Loucy (cell line): ENCODE measurements at regions not wholly inside any gene's neighbourhood (a gene's known extent, or its start where the extent isn't known, plus 50 kb on each side); places are given as distances from the start of the nearest gene placed in this dataset.

ENCODE experiments used
- CTCF ChIP-seq: fragments of 200-600 bp; sonication (generic); conservative IDR thresholded peaks from 2 replicates; pipeline ENCODE4 v1.5.1; 2014; ENCODE audit warnings: mild to moderate bottlenecking, antibody characterized with exemption, low read length
- EZH2phosphoT487 ChIP-seq: fragments of 200-600 bp; IDR thresholded peaks from 2 replicates; pipeline ENCODE4 v1.6.1; 2018; ENCODE audit warnings: antibody characterized with exemption, mild to moderate bottlenecking, moderate library complexity, borderline replicate concordance

GRCh38 chr6:113416170-113416569 lies 441.0 kb upstream of the MARCKS start:
- TF ChIP-seq CTCF (no peak), EZH2phosphoT487 (no peak)
